HUES64 (cell line): ENCODE measurements at regions not wholly inside any gene's neighbourhood (a gene's known extent, or its start where the extent isn't known, plus 50 kb on each side); places are given as distances from the start of the nearest gene placed in this dataset.

Experiments used
- H3K27ac ChIP-seq: 2 replicates; pipeline ENCODE4 v1.7.0; 2013; ENCODE audit warnings: low read depth, low read length, inconsistent platforms
- H3K27me3 ChIP-seq: 2 replicates; pipeline ENCODE4 v1.6.1; 2013; ENCODE audit warnings: mild to moderate bottlenecking, low read length; ENCODE audit not compliant: insufficient read depth
- H3K36me3 ChIP-seq: 2 replicates; pipeline ENCODE4 v1.6.1; 2013; ENCODE audit warnings: mild to moderate bottlenecking, low read length; ENCODE audit not compliant: insufficient read depth
- H3K4me1 ChIP-seq: 2 replicates; pipeline ENCODE4 v1.6.1; 2013; ENCODE audit warnings: mild to moderate bottlenecking, low read length, moderate library complexity; ENCODE audit not compliant: insufficient read depth
- H3K4me3 ChIP-seq: 2 replicates; pipeline ENCODE4 v1.5.1; 2013; ENCODE audit warnings: mild to moderate bottlenecking, low read length, moderate library complexity
- H3K9ac ChIP-seq: 2 replicates; pipeline ENCODE4 v1.6.1; 2013; ENCODE audit warnings: mild to moderate bottlenecking, low read depth, low read length
- H3K9me3 ChIP-seq: 2 replicates; pipeline ENCODE4 v1.6.1; 2013; ENCODE audit warnings: low read depth, low read length; ENCODE audit not compliant: insufficient read depth
- WGBS: fragments of 150-250, 120-280 bp; methylation state at CpG from one replicate; pipeline ENCODE4 v1.1.7; 2013; ENCODE audit warnings: missing lambda C conversion rate; 5-methylcytosine and 5-hydroxymethylcytosine counted together

- H3K27me3 ChIP-seq = peaks cover 38% of the 10 kb centered on the region
- 61% methylated on average over 5 of the region's 5 CpGs for WGBS
- H3K9ac ChIP-seq = no peak overlapping the region
- no peaks in the 10 kb centered on the region for H3K36me3 ChIP-seq
- H3K27ac ChIP-seq = no peak overlapping the region
- no peak overlapping the region for H3K4me3 ChIP-seq
- H3K9me3 ChIP-seq = 0 out of 2 replicates have a peak, but pooled peaks cover 7% of the 10 kb centered on the region
- peaks cover 28% of the 10 kb centered on the region for H3K4me1 ChIP-seq
Observed at GRCh38 chr4:140316799-140317198, 56.6 kb upstream of the SCOC start.

- Histone ChIP-seq H3K27ac (peak overlapping the region; percentile 34; the same call in 1 of the 2 replicates), H3K9me3 (0 out of 2 replicates have a peak, but pooled peaks cover under 1% of the 10 kb centered on the region), H3K27me3 (peaks cover 38% of the 10 kb centered on the region), H3K4me1 (peaks cover 28% of the 10 kb centered on the region), H3K36me3 (no peaks in the 10 kb centered on the region), H3K4me3 (no peak overlapping the region), H3K9ac (no peak overlapping the region)
- WGBS = 0% methylated on average over 2 of the region's 2 CpGs
Observed at GRCh38 chr4:140315970-140316369, 57.5 kb upstream of the SCOC start.

GRCh38 chr4:140315438-140315837 is 58.0 kb upstream of the SCOC start:
- Histone ChIP-seq H3K9me3 (no peaks in the 10 kb centered on the region), H3K4me1 (peaks cover 28% of the 10 kb centered on the region), H3K9ac (no peak overlapping the region), H3K4me3 (no peak overlapping the region), H3K27ac (no peak overlapping the region), H3K27me3 (peaks cover 38% of the 10 kb centered on the region), H3K36me3 (no peaks in the 10 kb centered on the region)
- 82% methylated on average over 2 of the region's 2 CpGs for WGBS

GRCh38 chr4:140315019-140315418 is 58.4 kb upstream of the SCOC start:
- H3K4me1 ChIP-seq = peaks cover 28% of the 10 kb centered on the region
- H3K27ac ChIP-seq = no peak overlapping the region
- H3K9me3 ChIP-seq = no peaks in the 10 kb centered on the region
- H3K9ac ChIP-seq = no peak overlapping the region
- H3K27me3 ChIP-seq = peaks cover 38% of the 10 kb centered on the region
- no peak overlapping the region for H3K4me3 ChIP-seq
- no peaks in the 10 kb centered on the region for H3K36me3 ChIP-seq
- 50% methylated on average over 1 of the region's 1 CpG for WGBS

- H3K4me1 ChIP-seq = peaks cover 28% of the 10 kb centered on the region
- no peak overlapping the region for H3K27ac ChIP-seq
- no peak overlapping the region for H3K4me3 ChIP-seq
- no peaks in the 10 kb centered on the region for H3K9me3 ChIP-seq
- WGBS = 89% methylated on average over 2 of the region's 2 CpGs
- H3K27me3 ChIP-seq = peaks cover 35% of the 10 kb centered on the region
- no peak overlapping the region for H3K9ac ChIP-seq
- no peaks in the 10 kb centered on the region for H3K36me3 ChIP-seq
Observed at GRCh38 chr4:140312100-140312499, 61.3 kb upstream of the SCOC start.

- Histone ChIP-seq H3K9ac (no peak overlapping the region), H3K27ac (no peak overlapping the region), H3K36me3 (no peaks in the 10 kb centered on the region), H3K4me3 (no peak overlapping the region), H3K4me1 (peaks cover 21% of the 10 kb centered on the region), H3K9me3 (no peaks in the 10 kb centered on the region), H3K27me3 (peaks cover 28% of the 10 kb centered on the region)
Observed at GRCh38 chr4:140311257-140311835, 62.1 kb upstream of the SCOC start.

GRCh38 chr4:140309124-140309870 is 64.1 kb upstream of the SCOC start:
- Histone ChIP-seq H3K9ac (no peak overlapping the region), H3K27me3 (peaks cover 10% of the 10 kb centered on the region), H3K4me3 (no peak overlapping the region), H3K9me3 (no peaks in the 10 kb centered on the region), H3K27ac (no peak overlapping the region), H3K36me3 (no peaks in the 10 kb centered on the region), H3K4me1 (peaks cover 2% of the 10 kb centered on the region)
- WGBS = 95% methylated on average over 1 of the region's 1 CpG

GRCh38 chr4:140308366-140309123 is 64.9 kb upstream of the SCOC start:
- H3K36me3 ChIP-seq = no peaks in the 10 kb centered on the region
- no peaks in the 10 kb centered on the region for H3K4me1 ChIP-seq
- no peaks in the 10 kb centered on the region for H3K9me3 ChIP-seq
- H3K9ac ChIP-seq = no peak overlapping the region
- H3K27ac ChIP-seq = no peak overlapping the region
- WGBS = 94% methylated on average over 11 of the region's 11 CpGs
- peaks cover 5% of the 10 kb centered on the region for H3K27me3 ChIP-seq
- H3K4me3 ChIP-seq = no peak overlapping the region

GRCh38 chr4:140305053-140305452 is 68.4 kb upstream of the SCOC start:
- WGBS = 91% methylated on average over 3 of the region's 3 CpGs
- Histone ChIP-seq H3K4me3 (no peak overlapping the region), H3K27ac (no peak overlapping the region), H3K27me3 (no peaks in the 10 kb centered on the region; the same call in 1 of the 2 replicates), H3K9me3 (no peaks in the 10 kb centered on the region), H3K36me3 (no peaks in the 10 kb centered on the region), H3K9ac (no peak overlapping the region), H3K4me1 (no peaks in the 10 kb centered on the region)

GRCh38 chr4:140304346-140304745 is 69.1 kb upstream of the SCOC start:
- Histone ChIP-seq H3K9me3 (no peaks in the 10 kb centered on the region), H3K4me1 (no peaks in the 10 kb centered on the region), H3K4me3 (no peak overlapping the region), H3K27ac (no peak overlapping the region), H3K9ac (no peak overlapping the region), H3K27me3 (no peaks in the 10 kb centered on the region; the same call in 1 of the 2 replicates), H3K36me3 (no peaks in the 10 kb centered on the region)
- WGBS = 93% methylated on average over 2 of the region's 2 CpGs

- peaks cover 9% of the 10 kb centered on the region for H3K4me1 ChIP-seq
- no peaks in the 10 kb centered on the region for H3K27me3 ChIP-seq
- no peaks in the 10 kb centered on the region for H3K9me3 ChIP-seq
- 93% methylated on average over 7 of the region's 7 CpGs for WGBS
- H3K4me3 ChIP-seq = no peak overlapping the region
- no peaks in the 10 kb centered on the region for H3K36me3 ChIP-seq
- H3K9ac ChIP-seq = no peak overlapping the region
- H3K27ac ChIP-seq = no peak overlapping the region
Observed at GRCh38 chr4:140302151-140302859, 71.1 kb upstream of the SCOC start.
